GM12892 (cell line): ENCODE measurements at regions not wholly inside any gene's neighbourhood (a gene's known extent, or its start where the extent isn't known, plus 50 kb on each side); places are given as distances from the start of the nearest gene placed in this dataset.

Experiments used
- POLR2A ChIP-seq: IDR thresholded peaks from 2 replicates; pipeline ENCODE4 v1.6.1; 2011; ENCODE audit warnings: low read depth, low read length, control low read depth
- POLR2AphosphoS5 ChIP-seq: IDR thresholded peaks from 2 replicates; pipeline ENCODE4 v1.6.1; 2011; ENCODE audit warnings: low read depth, low read length, control low read depth
- TAF1 ChIP-seq: IDR thresholded peaks from 2 replicates; pipeline ENCODE4 v1.6.1; 2011; ENCODE audit warnings: low read depth, mild to moderate bottlenecking, control low read depth, low read length, borderline replicate concordance

- TF ChIP-seq POLR2AphosphoS5 (no peak), POLR2A (no peak), TAF1 (no peak)
These were observed 89.7 kb upstream of the RNF152 start for GRCh38 chr18:61982475-61982874.
